ENCODE measurements at regions not wholly inside any gene's neighbourhood (a gene's known extent, or its start where the extent isn't known, plus 50 kb on each side); places are given as distances from the start of the nearest gene placed in this dataset.
"Not testable (repeated sequence)": the region's sequence is repeated elsewhere in the genome, so short reads cannot be mapped to it uniquely, and the experiment has no call there.

DNA sequence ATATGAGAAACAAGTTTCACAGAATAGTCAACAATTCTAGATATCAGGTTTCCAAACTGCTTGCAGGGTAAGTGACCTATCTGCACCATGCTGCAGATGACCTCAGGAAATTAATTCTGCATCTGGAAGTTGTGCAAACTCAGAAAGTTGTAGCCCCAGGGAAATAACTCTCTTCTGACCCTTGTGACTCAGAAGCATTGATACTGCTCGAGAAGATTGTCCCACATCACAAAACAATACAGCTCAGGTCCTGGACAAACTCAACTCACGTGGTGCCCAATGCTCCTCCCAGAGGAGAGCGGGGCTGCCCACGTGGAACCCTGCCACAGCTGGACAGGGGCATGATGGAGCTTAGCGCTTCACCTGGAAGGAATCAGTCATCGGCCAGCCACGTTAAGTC is 221.9 kb upstream of the LRRC61 start:
- not testable (repeated sequence) for DNase-seq (ENCODE audit: low read depth, low spot score)

DNA sequence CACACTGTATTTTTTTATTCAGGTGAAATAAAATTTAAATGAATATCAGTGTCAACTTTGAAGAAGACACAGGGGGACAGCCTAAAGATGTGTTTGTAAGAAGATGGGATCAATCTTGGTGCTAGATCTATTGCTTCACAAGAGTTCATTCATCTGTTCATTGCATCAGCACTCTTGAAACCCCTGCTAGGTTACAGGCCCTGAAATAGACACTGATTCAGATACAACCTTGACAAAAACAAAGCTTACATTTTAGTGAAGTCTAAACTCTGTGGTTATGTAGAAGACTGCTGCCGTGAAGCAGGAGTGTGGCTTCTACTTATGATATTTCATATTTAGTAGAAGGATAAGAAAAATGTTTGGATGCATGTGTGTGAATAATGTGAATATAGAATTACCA is 215.9 kb upstream of the LRRC61 start:
- DNase-seq (ENCODE audit: low read depth, low spot score), result not testable (repeated sequence)

- DNase-seq (ENCODE audit: low read depth, low spot score), result not testable (repeated sequence)
Observed at GRCh38 chr7:150110375-150110820, 212.8 kb upstream of the LRRC61 start.

DNA sequence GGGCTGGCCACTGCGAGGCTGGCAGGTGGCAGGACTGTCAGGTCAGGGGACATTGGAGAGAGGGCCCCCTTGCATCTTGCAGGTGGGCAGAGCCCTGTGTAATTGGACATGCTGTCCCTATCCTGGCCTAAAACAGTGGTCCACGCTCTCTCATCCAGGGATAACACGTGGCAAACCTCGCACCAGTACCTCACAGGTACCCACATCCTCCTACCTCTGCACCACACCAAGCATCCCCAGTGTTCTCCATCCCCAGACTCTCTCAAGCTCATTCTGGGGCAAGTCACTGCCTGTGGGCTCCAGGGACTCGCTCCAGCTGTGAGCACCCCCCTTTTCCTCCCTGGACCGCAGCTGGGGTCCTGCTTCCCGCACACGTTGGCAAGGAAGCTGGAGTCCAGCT is 212.3 kb upstream of the LRRC61 start:
- DNase-seq (ENCODE audit: low read depth, low spot score), result not testable (repeated sequence)

GRCh38 chr7:150111373-150112139 is 211.6 kb upstream of the LRRC61 start:
- DNase-seq (ENCODE audit: low read depth, low spot score), result not testable (repeated sequence)

DNA sequence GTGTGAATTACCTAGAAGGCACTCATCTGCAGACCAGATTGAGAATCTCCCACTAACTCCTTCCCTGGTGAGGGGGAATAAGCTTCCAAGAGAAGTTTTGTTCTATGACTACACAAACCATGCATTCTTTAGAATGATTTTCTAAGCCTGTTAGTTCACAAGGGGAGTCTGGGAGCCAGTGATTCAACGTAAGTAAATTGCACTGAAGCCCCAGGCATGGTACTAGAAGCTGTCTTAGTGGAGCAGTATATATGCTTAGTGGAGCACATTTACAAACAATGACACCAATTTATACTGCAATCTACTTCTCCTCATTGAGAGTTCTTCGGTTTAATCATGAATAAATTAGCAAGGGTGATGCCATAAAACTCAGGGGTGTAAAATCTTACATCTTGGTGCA is 209.9 kb upstream of the LRRC61 start:
- DNase-seq (ENCODE audit: low read depth, low spot score), result not testable (repeated sequence)

GRCh38 chr7:150114591-150114990 is 208.6 kb upstream of the LRRC61 start:
- DNase-seq (ENCODE audit: low read depth, low spot score), result not testable (repeated sequence)

- DNase-seq (ENCODE audit: low read depth, low spot score), result not testable (repeated sequence)
Observed at GRCh38 chr7:150119966-150120365, 203.2 kb upstream of the LRRC61 start.

- not testable (repeated sequence) for DNase-seq (ENCODE audit: low read depth, low spot score)
Observed at GRCh38 chr7:150125831-150126230, 197.3 kb upstream of the LRRC61 start.

- not testable (repeated sequence) for DNase-seq (ENCODE audit: low read depth, low spot score)
Observed at GRCh38 chr7:150134451-150134850, 188.7 kb upstream of the LRRC61 start.

DNA sequence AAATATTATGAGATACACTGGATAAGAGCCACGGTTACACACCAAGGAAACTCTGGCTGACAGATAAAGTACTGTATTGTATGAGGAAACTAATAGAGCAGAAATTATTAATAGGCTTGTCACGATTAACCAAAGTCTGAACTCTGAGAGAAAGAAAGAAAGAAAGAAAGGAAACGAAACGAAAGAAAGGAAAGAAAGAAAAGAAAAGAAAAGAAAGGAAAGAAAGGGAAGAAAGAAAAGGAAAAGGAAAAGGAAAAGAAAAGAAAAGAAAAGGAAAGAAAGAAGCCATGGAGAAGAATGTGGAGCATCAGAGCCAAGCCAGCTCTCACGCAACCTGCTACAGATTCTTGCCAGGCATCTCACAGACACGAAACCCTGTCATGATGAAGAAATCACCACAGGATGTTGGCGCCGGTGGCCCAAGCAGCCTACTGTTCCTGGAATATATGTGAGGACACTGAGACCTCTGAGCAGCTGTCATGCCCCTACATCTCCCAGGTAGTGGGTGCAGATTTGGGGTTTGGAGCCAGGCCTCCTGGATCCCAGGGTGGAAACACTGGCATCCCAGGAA is 187.4 kb upstream of the LRRC61 start:
- not testable (repeated sequence) for DNase-seq (ENCODE audit: low read depth, low spot score)

DNA sequence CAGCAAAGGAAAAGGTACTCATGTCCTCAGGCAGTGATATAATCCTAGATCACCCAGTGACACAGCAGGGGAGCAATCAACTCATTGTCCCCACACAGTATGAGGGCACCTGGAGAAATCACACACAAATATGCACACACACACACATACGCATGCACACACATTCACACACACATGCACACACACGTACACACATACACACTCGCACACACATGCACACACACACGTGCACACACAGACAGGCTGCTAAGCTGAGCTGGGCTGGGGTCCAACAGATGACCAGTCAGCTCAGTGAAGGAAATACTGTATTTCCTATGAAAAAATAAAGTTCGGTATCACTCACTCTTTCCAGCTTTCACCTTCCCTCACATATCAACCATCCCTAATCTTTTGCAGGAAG is 183.3 kb upstream of the LRRC61 start:
- DNase-seq (ENCODE audit: low read depth, low spot score), result not testable (repeated sequence)

DNA sequence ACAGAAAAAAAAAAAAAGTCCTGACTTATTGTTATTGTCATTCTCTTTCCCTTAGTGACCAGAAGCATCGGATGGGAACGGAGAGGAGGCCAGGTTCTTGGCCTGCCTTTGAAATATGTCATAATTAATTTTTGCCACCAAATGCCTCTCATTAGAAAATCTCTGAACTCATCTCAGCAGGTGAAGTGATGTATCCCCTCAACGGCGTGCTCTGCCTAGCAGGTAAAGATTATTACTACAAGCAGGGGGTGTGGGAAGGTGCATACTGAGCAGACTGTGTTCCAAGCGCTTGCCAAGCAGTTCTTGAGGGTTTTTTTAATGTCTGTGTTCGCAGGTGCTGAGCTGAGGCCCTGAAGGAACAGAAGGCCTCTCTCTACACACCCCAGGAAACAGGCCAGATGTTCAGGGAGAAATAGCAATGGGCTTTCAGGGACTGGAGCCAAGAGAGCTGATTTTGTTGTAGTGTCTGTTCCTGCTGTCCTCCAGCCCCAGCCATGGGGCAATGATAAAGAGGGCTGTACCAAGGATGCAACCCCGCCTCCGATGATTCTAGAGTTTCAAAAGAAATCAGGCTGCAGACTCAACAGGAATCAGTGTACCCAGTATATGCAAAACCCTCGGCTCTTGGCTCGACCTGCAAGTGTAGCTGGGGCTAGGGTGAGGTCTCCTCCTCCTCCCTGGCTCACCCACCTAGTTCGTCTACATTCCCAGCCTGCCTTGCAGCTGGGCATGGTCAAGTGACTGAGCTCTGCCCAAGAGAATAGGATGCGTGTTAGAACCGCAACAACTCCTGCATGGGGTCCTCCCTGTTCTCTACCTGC is 181.4 kb upstream of the LRRC61 start:
- DNase-seq (ENCODE audit: low read depth, low spot score), result not testable (repeated sequence)

DNA sequence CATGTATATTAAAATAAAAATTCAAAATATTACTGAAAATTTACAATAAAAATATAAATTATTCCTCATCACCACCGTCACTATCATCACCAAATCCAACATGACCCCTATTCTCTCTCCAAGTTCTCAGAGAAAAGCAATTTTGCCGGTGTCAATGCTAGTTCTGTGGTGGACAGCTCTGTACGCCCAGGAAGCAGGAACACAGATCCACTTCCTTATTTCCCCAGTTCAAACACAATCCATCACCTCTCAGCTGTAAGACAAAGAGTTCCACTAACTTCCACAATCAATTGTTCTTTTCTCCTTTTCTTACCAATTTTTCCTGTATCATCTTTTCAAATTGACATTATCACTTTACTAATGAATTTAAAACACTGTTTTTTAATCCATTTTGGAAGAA is 177.0 kb upstream of the LRRC61 start:
- DNase-seq (ENCODE audit: low read depth, low spot score), result not testable (repeated sequence)

GRCh38 chr7:150147524-150147923 is 175.6 kb upstream of the LRRC61 start:
- DNase-seq (ENCODE audit: low read depth, low spot score), result not testable (repeated sequence)

- not testable (repeated sequence) for DNase-seq (ENCODE audit: low read depth, low spot score)
Observed at GRCh38 chr7:150156015-150156414, 167.1 kb upstream of the LRRC61 start.

GRCh38 chr7:150158696-150159095 is 164.5 kb upstream of the LRRC61 start:
- DNase-seq (ENCODE audit: low read depth, low spot score), result not testable (repeated sequence)

GRCh38 chr7:150169515-150169914 is 153.6 kb upstream of the LRRC61 start:
- not testable (repeated sequence) for DNase-seq (ENCODE audit: low read depth, low spot score)

- DNase-seq (ENCODE audit: low read depth, low spot score), result not testable (repeated sequence)
Observed at GRCh38 chr7:150169943-150170490, 153.1 kb upstream of the LRRC61 start.

DNA sequence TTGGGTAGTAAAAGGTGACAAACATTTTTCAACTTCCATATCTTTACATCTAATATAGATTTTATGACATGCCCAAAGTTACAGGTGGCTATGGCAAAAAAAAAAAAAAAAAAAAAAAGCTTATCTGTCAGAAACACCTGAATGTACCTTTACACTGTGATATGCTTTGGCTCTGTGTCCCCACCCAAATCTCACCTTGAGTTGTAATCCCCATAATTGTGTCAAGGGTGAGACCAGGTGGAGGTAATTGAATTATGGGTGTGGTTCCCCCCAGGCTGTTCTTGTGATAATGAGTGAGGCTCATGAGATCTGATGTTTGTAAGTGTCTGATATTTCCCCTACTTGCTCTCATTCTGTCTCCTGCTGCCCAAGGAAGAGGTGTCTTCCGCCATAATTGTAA is 139.6 kb upstream of the LRRC61 start:
- DNase-seq (ENCODE audit: low read depth, low spot score), result not testable (repeated sequence)

GRCh38 chr7:150189963-150190362 is 133.2 kb upstream of the LRRC61 start:
- DNase-seq (ENCODE audit: low read depth, low spot score), result not testable (repeated sequence)

DNA sequence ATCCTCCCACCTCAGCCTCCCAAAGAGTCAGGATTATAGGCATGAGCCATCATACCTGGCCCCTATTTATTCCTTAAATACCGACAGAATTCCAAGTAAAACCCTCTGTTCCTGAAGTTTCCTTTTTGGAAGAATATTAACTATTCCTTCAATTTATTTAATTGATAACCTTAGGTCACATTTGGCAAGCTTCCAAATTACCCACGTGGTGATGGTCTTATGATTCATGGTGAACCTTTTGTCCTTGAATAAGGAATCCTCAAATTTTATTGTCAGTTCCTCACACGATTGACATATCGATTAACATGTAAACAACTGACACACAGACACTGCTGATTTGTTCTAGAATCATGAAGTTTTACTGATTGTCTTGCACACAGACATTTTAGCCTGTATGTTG is 130.6 kb upstream of the LRRC61 start:
- DNase-seq (ENCODE audit: low read depth, low spot score), result not testable (repeated sequence)

Measured in ELF-1 (cell line).